ENCODE measurements at regions not wholly inside any gene's neighbourhood (a gene's known extent, or its start where the extent isn't known, plus 50 kb on each side); places are given as distances from the start of the nearest gene placed in this dataset.

- CTCF ChIA-PET (ENCODE audit: low intra/inter-chr PET ratio, low total read pairs): no interaction called here
- 24% methylated on average over 4 of the region's 4 CpGs for WGBS (ENCODE audit: low lambda C conversion rate)
- Histone ChIP-seq H4K20me1 (ENCODE audit: insufficient read depth, low read length) (no peaks in the 10 kb centered on the region), H3K27ac (ENCODE audit: extremely low read length, insufficient read depth, low read length) (no peak overlapping the region), H3K4me1 (ENCODE audit: insufficient read depth, low read length) (no peaks in the 10 kb centered on the region), H3K4me2 (ENCODE audit: low read depth, low read length) (no peak overlapping the region), H3K79me2 (ENCODE audit: insufficient read depth, low read length) (no peaks in the 10 kb centered on the region), H3K4me3 (replicated peaks in 1 of 3; ENCODE audit: insufficient read depth in 1 of 3, low read depth in 2 of 3, low read length in 3 of 3) (no peak overlapping the region), H3K27me3 (ENCODE audit: control insufficient read depth in 1 of 2, insufficient read depth in 2 of 2, low read length in 2 of 2) (no peaks in the 10 kb centered on the region), H2AFZ (ENCODE audit: low read length) (no peak overlapping the region), H3K9ac (ENCODE audit: insufficient read depth, low read depth, low read length) (no peak overlapping the region), H3K9me3 (ENCODE audit: low read length) (no peaks in the 10 kb centered on the region), H3K36me3 (replicated peaks in 1 of 2; ENCODE audit: control insufficient read depth in 1 of 2, insufficient read depth in 2 of 2, low read length in 2 of 2) (no peaks in the 10 kb centered on the region)
- intact Hi-C loops (cut with micrococcal nuclease; ENCODE audit: unreplicated experiment): no loop called here
- FAIRE-seq: no peak
- no peak for ATAC-seq
- BruUV-seq (replicated peaks): no TSS peak
- in situ Hi-C loops (cut with HindIII; ENCODE audit: extremely low pct_ligation_motif_present, low pct_unique_long_range_greater_than_20kb): no loop called here
- TF ChIP-seq HNF4A (CRISPR knock-in tag; IDR thresholded peaks at IDR 0.05) (no peak), DNMT3B (CRISPR knock-in tag; conservative IDR thresholded peaks at IDR 0.05) (no peak)
- POLR2A ChIA-PET: no interaction called here
- no peak for DNase-seq (ENCODE audit: low spot score)
Measured at GRCh38 chr6:95120984-95121383, 456.4 kb upstream of the MANEA start.

GRCh38 chr6:95127261-95127660 is 450.1 kb upstream of the MANEA start:
- H3K27ac ChIP-seq (ENCODE audit: extremely low read length, insufficient read depth, low read length): no peak overlapping the region
- H4K20me1 ChIP-seq (ENCODE audit: insufficient read depth, low read length): no peaks in the 10 kb centered on the region
- H3K9ac ChIP-seq (ENCODE audit: insufficient read depth, low read depth, low read length): no peak overlapping the region
- H3K27me3 ChIP-seq (ENCODE audit: control insufficient read depth in 1 of 2, insufficient read depth in 2 of 2, low read length in 2 of 2): no peaks in the 10 kb centered on the region
- H3K4me1 ChIP-seq (ENCODE audit: insufficient read depth, low read length): no peaks in the 10 kb centered on the region
- no peak overlapping the region for H3K4me3 ChIP-seq (replicated peaks in 1 of 3; ENCODE audit: insufficient read depth in 1 of 3, low read depth in 2 of 3, low read length in 3 of 3)
- no peaks in the 10 kb centered on the region for H3K36me3 ChIP-seq (replicated peaks in 1 of 2; ENCODE audit: control insufficient read depth in 1 of 2, insufficient read depth in 2 of 2, low read length in 2 of 2)
- H3K9me3 ChIP-seq (ENCODE audit: low read length): no peaks in the 10 kb centered on the region
- 17% methylated on average over 3 of the region's 3 CpGs for WGBS (ENCODE audit: low lambda C conversion rate)
- no peak for ATAC-seq
- DNase-seq (ENCODE audit: low spot score): no peak
- no peak overlapping the region for H2AFZ ChIP-seq (ENCODE audit: low read length)
- no peak for FAIRE-seq
- intact Hi-C loops (cut with micrococcal nuclease; ENCODE audit: unreplicated experiment): no loop called here
- POLR2A ChIA-PET: no interaction called here
- H3K79me2 ChIP-seq (ENCODE audit: insufficient read depth, low read length): no peaks in the 10 kb centered on the region
- in situ Hi-C loops (cut with HindIII; ENCODE audit: extremely low pct_ligation_motif_present, low pct_unique_long_range_greater_than_20kb): no loop called here
- no peak overlapping the region for H3K4me2 ChIP-seq (ENCODE audit: low read depth, low read length)
- BruUV-seq (replicated peaks): no TSS peak
- CTCF ChIA-PET (ENCODE audit: low intra/inter-chr PET ratio, low total read pairs): no interaction called here
- TF ChIP-seq THAP11 (CRISPR knock-in tag; IDR thresholded peaks at IDR 0.05) (no peak), PLSCR1 (CRISPR knock-in tag; IDR thresholded peaks at IDR 0.05; ENCODE audit: borderline replicate concordance) (no peak), MYPOP (CRISPR knock-in tag; IDR thresholded peaks at IDR 0.05) (no peak), NFKB2 (CRISPR knock-in tag; IDR thresholded peaks at IDR 0.05; ENCODE audit: borderline replicate concordance) (no peak), ZNF792 (CRISPR knock-in tag; IDR thresholded peaks at IDR 0.05) (no peak), MYNN (CRISPR knock-in tag; IDR thresholded peaks at IDR 0.05; ENCODE audit: low read depth) (no peak), RBAK (CRISPR knock-in tag; IDR thresholded peaks at IDR 0.05) (no peak), NKX3-1 (CRISPR knock-in tag; IDR thresholded peaks at IDR 0.05) (no peak), POLR2AphosphoS5 (IDR thresholded peaks at IDR 0.05; ENCODE audit: low read depth, low read length) (no peak), SNAI1 (CRISPR knock-in tag; IDR thresholded peaks at IDR 0.05; ENCODE audit: borderline replicate concordance) (no peak), ZNF678 (CRISPR knock-in tag; IDR thresholded peaks at IDR 0.05) (no peak), ATRX (CRISPR knock-in tag; IDR thresholded peaks at IDR 0.05; ENCODE audit: borderline replicate concordance) (no peak), BHLHE40 (IDR thresholded peaks at IDR 0.05; ENCODE audit: low read length) (no peak), KLF6 (CRISPR knock-in tag; IDR thresholded peaks at IDR 0.05) (no peak), ZNF878 (CRISPR knock-in tag; IDR thresholded peaks at IDR 0.05) (no peak)
- TF ChIP-seq, protein P1, sequence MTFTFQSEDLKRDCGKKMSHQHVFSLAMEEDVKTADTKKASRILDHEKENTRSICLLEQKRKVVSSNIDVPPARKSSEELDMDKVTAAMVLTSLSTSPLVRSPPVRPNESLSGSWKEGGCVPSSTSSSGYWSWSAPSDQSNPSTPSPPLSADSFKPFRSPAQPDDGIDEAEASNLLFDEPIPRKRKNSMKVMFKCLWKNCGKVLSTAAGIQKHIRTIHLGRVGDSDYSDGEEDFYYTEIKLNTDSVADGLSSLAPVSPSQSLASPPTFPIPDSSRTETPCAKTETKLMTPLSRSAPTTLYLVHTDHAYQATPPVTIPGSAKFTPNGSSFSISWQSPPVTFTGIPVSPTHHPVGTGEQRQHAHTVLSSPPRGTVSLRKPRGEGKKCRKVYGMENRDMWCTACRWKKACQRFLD (CRISPR knock-in tag; IDR thresholded peaks at IDR 0.05; ENCODE audit: borderline replicate concordance): no peak
- TF ChIP-seq, protein P2, sequence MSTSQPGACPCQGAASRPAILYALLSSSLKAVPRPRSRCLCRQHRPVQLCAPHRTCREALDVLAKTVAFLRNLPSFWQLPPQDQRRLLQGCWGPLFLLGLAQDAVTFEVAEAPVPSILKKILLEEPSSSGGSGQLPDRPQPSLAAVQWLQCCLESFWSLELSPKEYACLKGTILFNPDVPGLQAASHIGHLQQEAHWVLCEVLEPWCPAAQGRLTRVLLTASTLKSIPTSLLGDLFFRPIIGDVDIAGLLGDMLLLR (CRISPR knock-in tag; IDR thresholded peaks at IDR 0.05): no peak
